HEK293 (cell line): ENCODE measurements at regions not wholly inside any gene's neighbourhood (a gene's known extent, or its start where the extent isn't known, plus 50 kb on each side); places are given as distances from the start of the nearest gene placed in this dataset.

ENCODE experiments used
- CTCF ChIA-PET: fragments of 350-600 bp; formaldehyde crosslinking; extraction: SDS; loops from one replicate; lab custom pipeline; 2021; ENCODE audit warnings: antibody characterized with exemption; lab: Yijun Ruan, JAX
- POLR2A ChIA-PET: fragments of 300-600 bp; formaldehyde crosslinking; extraction: SDS; loops from one replicate; lab custom pipeline; 2020; ENCODE audit warnings: antibody characterized with exemption, inconsistent platforms; lab: Yijun Ruan, JAX
- H3K27ac ChIP-seq: fragments of 200-500 bp; sonication (Bioruptor generic); 2 replicates; pipeline ENCODE4 v1.5.1; 2014; ENCODE audit warnings: low read depth, low read length, control low read depth, inconsistent platforms; ENCODE audit errors: extremely low read depth
- H3K36me3 ChIP-seq, 2 experiments: fragments of 200-500 bp in 1 of 2; sonication (Bioruptor generic) in 1 of 2; 1 replicate in 1 of 2; 2 replicates in 1 of 2; pipeline ENCODE4 v1.5.1; 2014 to 2017; ENCODE audit warnings: inconsistent platforms in 2 of 2, low read length in 2 of 2; ENCODE audit not compliant: control insufficient read depth in 2 of 2, insufficient read depth in 1 of 2
- H3K4me1 ChIP-seq: fragments of 200-500 bp; sonication (Bioruptor generic); 2 replicates; pipeline ENCODE4 v1.5.1; 2014; ENCODE audit warnings: mild to moderate bottlenecking, low read length, inconsistent platforms; ENCODE audit not compliant: control insufficient read depth, insufficient read depth
- H3K4me3 ChIP-seq: 2 replicates; pipeline ENCODE4 v1.5.1; 2011; ENCODE audit warnings: low read depth, mild to moderate bottlenecking, control low read depth, low read length, moderate library complexity
- H3K9me3 ChIP-seq: fragments of 200-500 bp; sonication (Bioruptor generic); 2 replicates; pipeline ENCODE4 v1.5.1; 2014; ENCODE audit warnings: low read depth, low read length, inconsistent platforms; ENCODE audit not compliant: control insufficient read depth, insufficient read depth
- GLI4 ChIP-seq: fragments of 450-650 bp; formaldehyde crosslinking; IDR thresholded peaks from 2 replicates; pipeline ENCODE4 v1.5.1; 2016; ENCODE audit warnings: missing biosample characterization, missing genetic modification characterization
- MYNN ChIP-seq: fragments of 450-650 bp; formaldehyde crosslinking; IDR thresholded peaks from 2 replicates; pipeline ENCODE4 v1.5.1; 2016; ENCODE audit warnings: missing biosample characterization, missing genetic modification characterization, borderline replicate concordance
- OVOL3 ChIP-seq: fragments of 450-650 bp; formaldehyde crosslinking; IDR thresholded peaks from 2 replicates; pipeline ENCODE4 v1.5.1; 2016; ENCODE audit warnings: missing biosample characterization, missing genetic modification characterization
- RBAK ChIP-seq: fragments of 450-650 bp; formaldehyde crosslinking; IDR thresholded peaks from 2 replicates; pipeline ENCODE4 v1.5.1; 2016; ENCODE audit warnings: missing biosample characterization, missing genetic modification characterization
- SALL2 ChIP-seq: fragments of 450-650 bp; formaldehyde crosslinking; IDR thresholded peaks from 2 replicates; pipeline ENCODE4 v1.5.0; 2017; ENCODE audit warnings: missing biosample characterization, mild to moderate bottlenecking, missing genetic modification characterization, borderline replicate concordance
- SCRT2 ChIP-seq: fragments of 450-650 bp; formaldehyde crosslinking; IDR thresholded peaks from 2 replicates; pipeline ENCODE4 v1.5.1; 2016; ENCODE audit warnings: missing biosample characterization, missing genetic modification characterization
- SP7 ChIP-seq: fragments of 450-650 bp; formaldehyde crosslinking; IDR thresholded peaks from 2 replicates; pipeline ENCODE4 v1.5.1; 2016; ENCODE audit warnings: missing biosample characterization, missing genetic modification characterization
- TRIM28 ChIP-seq: IDR thresholded peaks from 2 replicates; pipeline ENCODE4 v1.6.1; 2011; ENCODE audit warnings: low read length, control low read depth, borderline replicate concordance
- YY2 ChIP-seq: fragments of 450-650 bp; formaldehyde crosslinking; IDR thresholded peaks from 2 replicates; pipeline ENCODE4 v1.5.1; 2016; ENCODE audit warnings: missing biosample characterization, missing genetic modification characterization
- ZFHX2 ChIP-seq: fragments of 450-650 bp; formaldehyde crosslinking; conservative IDR thresholded peaks from 2 replicates; pipeline ENCODE4 v1.5.1; 2016; ENCODE audit warnings: missing biosample characterization, missing genetic modification characterization
- ZFP69B ChIP-seq: fragments of 450-650 bp; formaldehyde crosslinking; IDR thresholded peaks from 2 replicates; pipeline ENCODE4 v1.5.1; 2016; ENCODE audit warnings: missing biosample characterization, missing genetic modification characterization
- ZNF112 ChIP-seq: fragments of 450-650 bp; formaldehyde crosslinking; IDR thresholded peaks from 2 replicates; pipeline ENCODE4 v1.5.0; 2017; ENCODE audit warnings: missing biosample characterization, missing genetic modification characterization
- ZNF132 ChIP-seq: fragments of 450-650 bp; formaldehyde crosslinking; IDR thresholded peaks from 2 replicates; pipeline ENCODE4 v1.5.1; 2017; ENCODE audit warnings: missing biosample characterization, missing genetic modification characterization, borderline replicate concordance
- ZNF202 ChIP-seq: fragments of 450-650 bp; formaldehyde crosslinking; IDR thresholded peaks from 2 replicates; pipeline ENCODE4 v1.5.1; 2016; ENCODE audit warnings: missing biosample characterization, missing genetic modification characterization, borderline replicate concordance
- ZNF23 ChIP-seq: fragments of 450-650 bp; formaldehyde crosslinking; IDR thresholded peaks from 2 replicates; pipeline ENCODE4 v1.5.1; 2016; ENCODE audit warnings: missing biosample characterization, missing genetic modification characterization, borderline replicate concordance
- ZNF391 ChIP-seq: fragments of 450-650 bp; formaldehyde crosslinking; IDR thresholded peaks from 2 replicates; pipeline ENCODE4 v1.5.1; 2016; ENCODE audit warnings: low read depth, missing biosample characterization, missing genetic modification characterization, borderline replicate concordance
- ZNF416 ChIP-seq: fragments of 450-650 bp; formaldehyde crosslinking; IDR thresholded peaks from 2 replicates; pipeline ENCODE4 v1.5.1; 2016; ENCODE audit warnings: missing biosample characterization, missing genetic modification characterization
- ZNF423 ChIP-seq: fragments of 450-650 bp; formaldehyde crosslinking; IDR thresholded peaks from 2 replicates; pipeline ENCODE4 v1.5.1; 2016; ENCODE audit warnings: missing biosample characterization, missing genetic modification characterization
- ZNF426 ChIP-seq: fragments of 450-650 bp; formaldehyde crosslinking; IDR thresholded peaks from 2 replicates; pipeline ENCODE4 v1.5.1; 2017; ENCODE audit warnings: missing biosample characterization, missing genetic modification characterization, mild to moderate bottlenecking, inconsistent platforms, moderate library complexity
- ZNF433 ChIP-seq: fragments of 450-650 bp; formaldehyde crosslinking; IDR thresholded peaks from 2 replicates; pipeline ENCODE4 v1.5.1; 2016; ENCODE audit warnings: missing biosample characterization, missing genetic modification characterization, low read depth
- ZNF510 ChIP-seq: fragments of 450-650 bp; formaldehyde crosslinking; IDR thresholded peaks from 2 replicates; pipeline ENCODE4 v1.5.1; 2018; ENCODE audit warnings: mild to moderate bottlenecking, missing genetic modification characterization, missing biosample characterization; ENCODE audit not compliant: insufficient replicate concordance
- ZNF514 ChIP-seq: fragments of 450-650 bp; formaldehyde crosslinking; IDR thresholded peaks from 2 replicates; pipeline ENCODE4 v1.5.1; 2016; ENCODE audit warnings: missing biosample characterization, missing genetic modification characterization
- ZNF521 ChIP-seq: fragments of 450-650 bp; formaldehyde crosslinking; IDR thresholded peaks from 2 replicates; pipeline ENCODE4 v1.5.1; 2017; ENCODE audit warnings: missing biosample characterization, mild to moderate bottlenecking, missing genetic modification characterization
- ZNF530 ChIP-seq: fragments of 450-650 bp; formaldehyde crosslinking; IDR thresholded peaks from 2 replicates; pipeline ENCODE4 v1.5.1; 2016; ENCODE audit warnings: low read depth, missing biosample characterization, missing genetic modification characterization
- ZNF544 ChIP-seq: fragments of 450-650 bp; formaldehyde crosslinking; IDR thresholded peaks from 2 replicates; pipeline ENCODE4 v1.5.0; 2017; ENCODE audit warnings: missing biosample characterization, missing genetic modification characterization
- ZNF548 ChIP-seq: fragments of 450-650 bp; formaldehyde crosslinking; IDR thresholded peaks from 2 replicates; pipeline ENCODE4 v1.5.1; 2016; ENCODE audit warnings: missing biosample characterization, missing genetic modification characterization
- ZNF549 ChIP-seq: fragments of 450-650 bp; IDR thresholded peaks from 2 replicates; pipeline ENCODE4 v1.5.1; 2018; ENCODE audit warnings: missing biosample characterization, missing genetic modification characterization, mild to moderate bottlenecking, inconsistent platforms, moderate library complexity
- ZNF624 ChIP-seq: fragments of 450-650 bp; formaldehyde crosslinking; IDR thresholded peaks from 2 replicates; pipeline ENCODE4 v1.5.1; 2017; ENCODE audit warnings: missing biosample characterization, missing genetic modification characterization
- ZNF626 ChIP-seq: fragments of 450-650 bp; sonication (Bioruptor Pico); formaldehyde crosslinking; IDR thresholded peaks from 2 replicates; pipeline ENCODE4 v1.5.1; 2018; ENCODE audit warnings: missing biosample characterization, missing genetic modification characterization, inconsistent platforms
- ZNF654 ChIP-seq: fragments of 450-650 bp; formaldehyde crosslinking; IDR thresholded peaks from 2 replicates; pipeline ENCODE4 v1.5.1; 2016; ENCODE audit warnings: low read depth, missing biosample characterization, missing genetic modification characterization
- ZNF677 ChIP-seq: fragments of 450-650 bp; IDR thresholded peaks from 2 replicates; pipeline ENCODE4 v1.5.0; 2018; ENCODE audit warnings: missing biosample characterization, mild to moderate bottlenecking, missing genetic modification characterization, moderate library complexity
- ZSCAN30 ChIP-seq: fragments of 450-650 bp; IDR thresholded peaks from 2 replicates; pipeline ENCODE4 v1.5.1; 2018; ENCODE audit warnings: missing biosample characterization, mild to moderate bottlenecking, missing genetic modification characterization, moderate library complexity
- TF ChIP-seq, protein P1 (sequence below): fragments of 450-650 bp; formaldehyde crosslinking; IDR thresholded peaks from 2 replicates; pipeline ENCODE4 v1.5.1; 2017; ENCODE audit warnings: missing biosample characterization, missing genetic modification characterization
- TF ChIP-seq, protein P2 (sequence below): fragments of 450-650 bp; formaldehyde crosslinking; IDR thresholded peaks from 2 replicates; pipeline ENCODE4 v1.5.0; 2017; ENCODE audit warnings: missing biosample characterization, missing genetic modification characterization, borderline replicate concordance
- TF ChIP-seq, protein P3 (sequence below): fragments of 450-650 bp; formaldehyde crosslinking; IDR thresholded peaks from 2 replicates; pipeline ENCODE4 v1.5.1; 2016; ENCODE audit warnings: missing biosample characterization, missing genetic modification characterization
- TF ChIP-seq, protein P4 (sequence below): fragments of 450-650 bp; formaldehyde crosslinking; IDR thresholded peaks from 2 replicates; pipeline ENCODE4 v1.5.1; 2016; ENCODE audit warnings: missing biosample characterization, missing genetic modification characterization
- TF ChIP-seq, protein P5 (sequence below): fragments of 450-650 bp; IDR thresholded peaks from 2 replicates; pipeline ENCODE4 v1.5.1; 2018; ENCODE audit warnings: missing biosample characterization, mild to moderate bottlenecking, missing genetic modification characterization

DNA sequence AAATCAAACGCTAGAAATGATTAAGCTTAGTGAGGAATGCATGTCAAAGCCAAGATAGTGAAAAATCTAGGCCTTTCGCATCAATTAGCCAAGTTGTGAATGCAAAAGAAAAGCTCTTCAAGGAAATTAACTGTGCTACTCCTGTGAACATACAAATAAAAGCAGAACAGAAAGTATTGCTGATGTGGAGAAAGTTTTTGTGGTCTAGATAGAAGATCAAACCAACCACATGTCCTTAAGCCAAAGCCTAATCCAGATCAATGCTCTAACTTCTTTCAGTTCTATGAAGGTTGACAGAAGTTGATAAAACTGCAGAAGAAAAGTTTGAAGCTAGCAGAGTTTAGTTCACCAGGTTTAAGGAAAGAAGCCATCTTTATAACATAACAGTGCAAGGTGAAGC is 1044.6 kb downstream of the CDH11 start:
- CTCF ChIA-PET: interaction anchor here (0.7 kb wide), 1 partner anchor 13 kb away, joined by 3 read pairs; no protein-coding TSS in a partner anchor

DNA sequence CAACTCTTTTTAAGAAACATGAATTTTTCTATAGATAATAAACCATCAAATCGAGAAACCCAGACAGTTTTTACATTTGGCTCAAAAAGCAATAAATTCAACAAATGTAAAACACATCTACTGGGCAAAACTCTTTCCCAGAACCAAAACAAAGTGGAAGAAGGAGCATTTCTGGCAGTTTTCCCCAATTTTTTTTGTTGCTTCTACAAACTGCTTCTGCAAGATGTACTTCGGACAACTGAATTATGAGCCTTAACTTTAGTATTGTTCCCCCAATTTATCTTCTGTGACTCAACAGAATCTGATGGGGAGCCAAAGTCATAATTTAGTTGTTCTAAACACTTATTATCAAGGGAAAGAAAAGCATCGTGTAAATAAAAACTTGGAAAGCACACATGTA is 1047.2 kb downstream of the CDH11 start:
- ChIA-PET POLR2A (no interaction called here), CTCF (no interaction called here)
- no peaks in the 10 kb centered on the region for H3K9me3 ChIP-seq
- no peak for TF ChIP-seq TRIM28
- TF ChIP-seq, protein P1, sequence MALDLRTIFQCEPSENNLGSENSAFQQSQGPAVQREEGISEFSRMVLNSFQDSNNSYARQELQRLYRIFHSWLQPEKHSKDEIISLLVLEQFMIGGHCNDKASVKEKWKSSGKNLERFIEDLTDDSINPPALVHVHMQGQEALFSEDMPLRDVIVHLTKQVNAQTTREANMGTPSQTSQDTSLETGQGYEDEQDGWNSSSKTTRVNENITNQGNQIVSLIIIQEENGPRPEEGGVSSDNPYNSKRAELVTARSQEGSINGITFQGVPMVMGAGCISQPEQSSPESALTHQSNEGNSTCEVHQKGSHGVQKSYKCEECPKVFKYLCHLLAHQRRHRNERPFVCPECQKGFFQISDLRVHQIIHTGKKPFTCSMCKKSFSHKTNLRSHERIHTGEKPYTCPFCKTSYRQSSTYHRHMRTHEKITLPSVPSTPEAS: no peak
- TF ChIP-seq ZNF514 (tag by site-specific recombination): no peak
- TF ChIP-seq MYNN: no peak
- no peak for TF ChIP-seq ZNF426 (tag by site-specific recombination)
- TF ChIP-seq, protein P2, sequence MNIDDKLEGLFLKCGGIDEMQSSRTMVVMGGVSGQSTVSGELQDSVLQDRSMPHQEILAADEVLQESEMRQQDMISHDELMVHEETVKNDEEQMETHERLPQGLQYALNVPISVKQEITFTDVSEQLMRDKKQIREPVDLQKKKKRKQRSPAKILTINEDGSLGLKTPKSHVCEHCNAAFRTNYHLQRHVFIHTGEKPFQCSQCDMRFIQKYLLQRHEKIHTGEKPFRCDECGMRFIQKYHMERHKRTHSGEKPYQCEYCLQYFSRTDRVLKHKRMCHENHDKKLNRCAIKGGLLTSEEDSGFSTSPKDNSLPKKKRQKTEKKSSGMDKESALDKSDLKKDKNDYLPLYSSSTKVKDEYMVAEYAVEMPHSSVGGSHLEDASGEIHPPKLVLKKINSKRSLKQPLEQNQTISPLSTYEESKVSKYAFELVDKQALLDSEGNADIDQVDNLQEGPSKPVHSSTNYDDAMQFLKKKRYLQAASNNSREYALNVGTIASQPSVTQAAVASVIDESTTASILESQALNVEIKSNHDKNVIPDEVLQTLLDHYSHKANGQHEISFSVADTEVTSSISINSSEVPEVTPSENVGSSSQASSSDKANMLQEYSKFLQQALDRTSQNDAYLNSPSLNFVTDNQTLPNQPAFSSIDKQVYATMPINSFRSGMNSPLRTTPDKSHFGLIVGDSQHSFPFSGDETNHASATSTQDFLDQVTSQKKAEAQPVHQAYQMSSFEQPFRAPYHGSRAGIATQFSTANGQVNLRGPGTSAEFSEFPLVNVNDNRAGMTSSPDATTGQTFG (tag by site-specific recombination): no peak
- TF ChIP-seq, protein P3, sequence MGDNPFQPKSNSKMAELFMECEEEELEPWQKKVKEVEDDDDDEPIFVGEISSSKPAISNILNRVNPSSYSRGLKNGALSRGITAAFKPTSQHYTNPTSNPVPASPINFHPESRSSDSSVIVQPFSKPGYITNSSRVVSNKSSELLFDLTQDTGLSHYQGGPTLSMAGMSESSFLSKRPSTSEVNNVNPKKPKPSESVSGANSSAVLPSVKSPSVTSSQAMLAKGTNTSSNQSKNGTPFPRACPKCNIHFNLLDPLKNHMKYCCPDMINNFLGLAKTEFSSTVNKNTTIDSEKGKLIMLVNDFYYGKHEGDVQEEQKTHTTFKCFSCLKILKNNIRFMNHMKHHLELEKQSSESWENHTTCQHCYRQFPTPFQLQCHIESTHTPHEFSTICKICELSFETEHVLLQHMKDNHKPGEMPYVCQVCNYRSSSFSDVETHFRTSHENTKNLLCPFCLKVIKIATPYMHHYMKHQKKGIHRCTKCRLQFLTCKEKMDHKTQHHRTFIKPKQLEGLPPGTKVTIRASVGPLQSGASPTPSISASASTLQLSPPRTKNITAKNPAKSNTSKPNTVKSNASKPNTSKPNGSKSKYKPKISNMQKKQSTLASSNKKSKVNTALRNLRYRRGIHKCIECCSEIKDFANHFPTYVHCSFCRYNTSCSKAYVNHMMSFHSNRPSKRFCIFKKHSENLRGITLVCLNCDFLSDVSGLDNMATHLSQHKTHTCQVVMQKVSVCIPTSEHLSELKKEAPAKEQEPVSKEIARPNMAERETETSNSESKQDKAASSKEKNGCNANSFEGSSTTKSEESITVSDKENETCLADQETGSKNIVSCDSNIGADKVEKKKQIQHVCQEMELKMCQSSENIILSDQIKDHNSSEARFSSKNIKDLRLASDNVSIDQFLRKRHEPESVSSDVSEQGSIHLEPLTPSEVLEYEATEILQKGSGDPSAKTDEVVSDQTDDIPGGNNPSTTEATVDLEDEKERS: no peak
- no peak for TF ChIP-seq ZNF548 (tag by site-specific recombination)
- TF ChIP-seq ZNF530: no peak
- TF ChIP-seq, protein P4, sequence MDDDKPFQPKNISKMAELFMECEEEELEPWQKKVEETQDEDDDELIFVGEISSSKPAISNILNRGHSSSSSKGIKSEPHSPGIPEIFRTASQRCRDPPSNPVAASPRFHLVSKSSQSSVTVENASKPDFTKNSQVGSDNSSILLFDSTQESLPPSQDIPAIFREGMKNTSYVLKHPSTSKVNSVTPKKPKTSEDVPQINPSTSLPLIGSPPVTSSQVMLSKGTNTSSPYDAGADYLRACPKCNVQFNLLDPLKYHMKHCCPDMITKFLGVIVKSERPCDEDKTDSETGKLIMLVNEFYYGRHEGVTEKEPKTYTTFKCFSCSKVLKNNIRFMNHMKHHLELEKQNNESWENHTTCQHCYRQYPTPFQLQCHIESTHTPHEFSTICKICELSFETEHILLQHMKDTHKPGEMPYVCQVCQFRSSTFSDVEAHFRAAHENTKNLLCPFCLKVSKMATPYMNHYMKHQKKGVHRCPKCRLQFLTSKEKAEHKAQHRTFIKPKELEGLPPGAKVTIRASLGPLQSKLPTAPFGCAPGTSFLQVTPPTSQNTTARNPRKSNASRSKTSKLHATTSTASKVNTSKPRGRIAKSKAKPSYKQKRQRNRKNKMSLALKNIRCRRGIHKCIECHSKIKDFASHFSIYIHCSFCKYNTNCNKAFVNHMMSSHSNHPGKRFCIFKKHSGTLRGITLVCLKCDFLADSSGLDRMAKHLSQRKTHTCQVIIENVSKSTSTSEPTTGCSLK (tag by site-specific recombination): no peak
- no peak for TF ChIP-seq OVOL3
- no peak for TF ChIP-seq YY2 (tag by site-specific recombination)
- no peak for TF ChIP-seq ZNF132 (tag by site-specific recombination)
- no peak for TF ChIP-seq RBAK (tag by site-specific recombination)
- TF ChIP-seq ZNF677 (tag by site-specific recombination): no peak
- no peak for TF ChIP-seq SP7
- TF ChIP-seq ZNF423 (tag by site-specific recombination): no peak
- no peak for TF ChIP-seq ZFHX2 (tag by site-specific recombination)
- no peak for TF ChIP-seq ZNF544 (tag by site-specific recombination)
- no peaks in the 10 kb centered on the region for H3K36me3 ChIP-seq
- no peak overlapping the region for H3K27ac ChIP-seq
- no peaks in the 10 kb centered on the region for H3K4me1 ChIP-seq
- no peak overlapping the region for H3K4me3 ChIP-seq

More for the DNA sequence above, 1044.6 kb downstream of the CDH11 start:
- no peak overlapping the region for H3K27ac ChIP-seq
- POLR2A ChIA-PET: no interaction called here
- no peak overlapping the region for H3K4me3 ChIP-seq
- no peaks in the 10 kb centered on the region for H3K9me3 ChIP-seq
- no peak for TF ChIP-seq ZNF202 (tag by site-specific recombination)
- no peak for TF ChIP-seq ZNF521 (tag by site-specific recombination)
- no peak for TF ChIP-seq ZNF626 (tag by site-specific recombination)
- TF ChIP-seq ZNF112 (tag by site-specific recombination): no peak
- TF ChIP-seq GLI4 (tag by site-specific recombination): no peak
- TF ChIP-seq ZNF624: no peak
- TF ChIP-seq ZNF510 (tag by site-specific recombination): no peak
- no peak for TF ChIP-seq SCRT2 (tag by site-specific recombination)
- TF ChIP-seq ZNF433: no peak
- TF ChIP-seq, protein P5, sequence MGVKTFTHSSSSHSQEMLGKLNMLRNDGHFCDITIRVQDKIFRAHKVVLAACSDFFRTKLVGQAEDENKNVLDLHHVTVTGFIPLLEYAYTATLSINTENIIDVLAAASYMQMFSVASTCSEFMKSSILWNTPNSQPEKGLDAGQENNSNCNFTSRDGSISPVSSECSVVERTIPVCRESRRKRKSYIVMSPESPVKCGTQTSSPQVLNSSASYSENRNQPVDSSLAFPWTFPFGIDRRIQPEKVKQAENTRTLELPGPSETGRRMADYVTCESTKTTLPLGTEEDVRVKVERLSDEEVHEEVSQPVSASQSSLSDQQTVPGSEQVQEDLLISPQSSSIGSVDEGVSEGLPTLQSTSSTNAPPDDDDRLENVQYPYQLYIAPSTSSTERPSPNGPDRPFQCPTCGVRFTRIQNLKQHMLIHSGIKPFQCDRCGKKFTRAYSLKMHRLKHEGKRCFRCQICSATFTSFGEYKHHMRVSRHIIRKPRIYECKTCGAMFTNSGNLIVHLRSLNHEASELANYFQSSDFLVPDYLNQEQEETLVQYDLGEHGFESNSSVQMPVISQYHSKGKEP: no peak
- no peak for TF ChIP-seq ZNF654 (tag by site-specific recombination)
- TF ChIP-seq ZNF23 (tag by site-specific recombination): no peak
- TF ChIP-seq ZFP69B (tag by site-specific recombination): no peak
- TF ChIP-seq ZNF549 (tag by site-specific recombination): no peak
- TF ChIP-seq ZNF391 (tag by site-specific recombination): no peak
- TF ChIP-seq SALL2: no peak
- TF ChIP-seq ZNF416 (tag by site-specific recombination): no peak
- TF ChIP-seq ZSCAN30 (tag by site-specific recombination): no peak
- TF ChIP-seq, all 188 proteins: peak for 0
- Histone ChIP-seq H3K4me1 (no peaks in the 10 kb centered on the region), H3K36me3 (no peaks in the 10 kb centered on the region)
